OCI-LY1 (cell line): ENCODE measurements at regions not wholly inside any gene's neighbourhood (a gene's known extent, or its start where the extent isn't known, plus 50 kb on each side); places are given as distances from the start of the nearest gene placed in this dataset.

Experiments
- H2AFZ ChIP-seq: fragments of 200-600 bp; sonication (generic), shearing (Covaris generic); 2 replicates; pipeline ENCODE4 v1.6.0; 2014; ENCODE audit warnings: antibody characterized with exemption, mild to moderate bottlenecking, low read length
- H3F3A ChIP-seq: fragments of 200-600 bp; sonication (generic), shearing (Covaris generic); 2 replicates; pipeline ENCODE4 v1.6.0; 2014; ENCODE audit warnings: mild to moderate bottlenecking, antibody characterized with exemption, low read length, moderate library complexity; ENCODE audit not compliant: insufficient read depth
- H3K27ac ChIP-seq: fragments of 200-600 bp; sonication (generic); 2 replicates; pipeline ENCODE4 v1.5.1; 2014; ENCODE audit warnings: low read length, mixed run types, mild to moderate bottlenecking, low read depth; ENCODE audit not compliant: poor library complexity, severe bottlenecking
- H3K27me3 ChIP-seq: fragments of 200-600 bp; sonication (generic); 2 replicates; pipeline ENCODE4 v1.6.0; 2014; ENCODE audit warnings: antibody characterized with exemption, mild to moderate bottlenecking, low read length, moderate library complexity; ENCODE audit not compliant: insufficient read depth
- H3K36me3 ChIP-seq: fragments of 200-600 bp; sonication (generic); 2 replicates; pipeline ENCODE4 v1.6.1; 2014; ENCODE audit warnings: mild to moderate bottlenecking, antibody characterized with exemption, low read length, moderate library complexity, mixed read lengths; ENCODE audit not compliant: insufficient read depth
- H3K4me1 ChIP-seq: fragments of 200-600 bp; sonication (generic); 2 replicates; pipeline ENCODE4 v1.5.1; 2014; ENCODE audit warnings: mild to moderate bottlenecking, low read length, moderate library complexity; ENCODE audit not compliant: insufficient read depth, severe bottlenecking
- H3K4me2 ChIP-seq: fragments of 200-600 bp; sonication (generic), shearing (Covaris generic); 2 replicates; pipeline ENCODE4 v1.6.1; 2014; ENCODE audit warnings: low read length
- H3K4me3 ChIP-seq: fragments of 200-600 bp; sonication (generic); 2 replicates; pipeline ENCODE4 v1.5.1; 2014; ENCODE audit warnings: low read length, low read depth, mild to moderate bottlenecking, mixed read lengths; ENCODE audit not compliant: poor library complexity, severe bottlenecking
- H3K79me2 ChIP-seq: fragments of 200-600 bp; shearing (Covaris generic); 2 replicates; pipeline ENCODE4 v1.6.1; 2016; ENCODE audit warnings: mixed run types, low read length, mixed read lengths; ENCODE audit not compliant: insufficient read depth
- H3K9ac ChIP-seq: fragments of 200-600 bp; sonication (generic), shearing (Covaris generic); 2 replicates; pipeline ENCODE4 v1.6.1; 2014; ENCODE audit warnings: mild to moderate bottlenecking, low read length, mixed read lengths
- H3K9me2 ChIP-seq: fragments of 200-600 bp; sonication (generic), shearing (Covaris generic); 2 replicates; pipeline ENCODE4 v1.6.1; 2014; ENCODE audit warnings: low read depth, mild to moderate bottlenecking, low read length, mixed read lengths
- H3K9me3 ChIP-seq: fragments of 200-600 bp; shearing (Covaris generic); 2 replicates; pipeline ENCODE4 v1.6.1; 2014; ENCODE audit warnings: low read length, mixed read lengths
- H4K20me1 ChIP-seq: fragments of 200-600 bp; sonication (generic), shearing (Covaris generic); 2 replicates; pipeline ENCODE4 v1.6.0; 2016; ENCODE audit warnings: mild to moderate bottlenecking, low read length; ENCODE audit not compliant: insufficient read depth
- EZH2 ChIP-seq: fragments of 200-600 bp; sonication (generic), shearing (Covaris generic); IDR thresholded peaks from 2 replicates; pipeline ENCODE4 v1.8.0; 2017; ENCODE audit warnings: borderline replicate concordance, mixed run types, mild to moderate bottlenecking, antibody characterized with exemption, low read length, moderate library complexity, mixed read lengths
- TF ChIP-seq, protein P1 (sequence below): fragments of 200-600 bp; sonication (generic), shearing (Covaris generic); IDR thresholded peaks from 2 replicates; pipeline ENCODE4 v1.5.1; 2017; ENCODE audit warnings: mild to moderate bottlenecking, antibody characterized with exemption, low read length, moderate library complexity, mixed read lengths

DNA sequence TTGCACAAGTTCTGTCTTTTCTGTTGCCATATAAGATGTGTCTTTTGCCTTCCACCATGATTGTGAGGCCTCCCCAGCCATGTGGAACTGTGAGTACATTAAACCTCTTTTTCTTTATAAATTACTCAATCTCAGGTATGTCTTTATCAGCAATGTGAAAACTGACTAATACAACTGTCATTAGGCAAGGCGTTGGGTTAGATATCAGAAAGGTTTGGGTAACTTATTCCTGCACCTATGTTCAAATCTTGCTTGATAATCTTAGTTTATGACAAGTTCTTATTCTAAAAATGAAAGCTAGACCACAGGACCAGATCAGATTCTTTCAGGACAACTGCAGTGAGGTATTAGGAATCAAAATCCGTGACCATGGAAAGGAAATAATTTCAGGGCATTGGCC is 160.6 kb upstream of the BDNF start:
- Histone ChIP-seq H3K4me2 (no peak overlapping the region), H3K9ac (no peak overlapping the region), H3K27ac (no peak overlapping the region), H3K4me1 (no peaks in the 10 kb centered on the region), H2AFZ (no peak overlapping the region), H3F3A (no peaks in the 10 kb centered on the region), H4K20me1 (no peaks in the 10 kb centered on the region), H3K27me3 (0 out of 2 replicates have a peak, but pooled peaks cover 3% of the 10 kb centered on the region), H3K9me2 (no peaks in the 10 kb centered on the region), H3K36me3 (no peaks in the 10 kb centered on the region), H3K79me2 (no peaks in the 10 kb centered on the region), H3K9me3 (no peaks in the 10 kb centered on the region), H3K4me3 (no peak overlapping the region)
- no peak for TF ChIP-seq EZH2
- TF ChIP-seq, protein P1, sequence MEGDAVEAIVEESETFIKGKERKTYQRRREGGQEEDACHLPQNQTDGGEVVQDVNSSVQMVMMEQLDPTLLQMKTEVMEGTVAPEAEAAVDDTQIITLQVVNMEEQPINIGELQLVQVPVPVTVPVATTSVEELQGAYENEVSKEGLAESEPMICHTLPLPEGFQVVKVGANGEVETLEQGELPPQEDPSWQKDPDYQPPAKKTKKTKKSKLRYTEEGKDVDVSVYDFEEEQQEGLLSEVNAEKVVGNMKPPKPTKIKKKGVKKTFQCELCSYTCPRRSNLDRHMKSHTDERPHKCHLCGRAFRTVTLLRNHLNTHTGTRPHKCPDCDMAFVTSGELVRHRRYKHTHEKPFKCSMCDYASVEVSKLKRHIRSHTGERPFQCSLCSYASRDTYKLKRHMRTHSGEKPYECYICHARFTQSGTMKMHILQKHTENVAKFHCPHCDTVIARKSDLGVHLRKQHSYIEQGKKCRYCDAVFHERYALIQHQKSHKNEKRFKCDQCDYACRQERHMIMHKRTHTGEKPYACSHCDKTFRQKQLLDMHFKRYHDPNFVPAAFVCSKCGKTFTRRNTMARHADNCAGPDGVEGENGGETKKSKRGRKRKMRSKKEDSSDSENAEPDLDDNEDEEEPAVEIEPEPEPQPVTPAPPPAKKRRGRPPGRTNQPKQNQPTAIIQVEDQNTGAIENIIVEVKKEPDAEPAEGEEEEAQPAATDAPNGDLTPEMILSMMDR = no peak

DNA sequence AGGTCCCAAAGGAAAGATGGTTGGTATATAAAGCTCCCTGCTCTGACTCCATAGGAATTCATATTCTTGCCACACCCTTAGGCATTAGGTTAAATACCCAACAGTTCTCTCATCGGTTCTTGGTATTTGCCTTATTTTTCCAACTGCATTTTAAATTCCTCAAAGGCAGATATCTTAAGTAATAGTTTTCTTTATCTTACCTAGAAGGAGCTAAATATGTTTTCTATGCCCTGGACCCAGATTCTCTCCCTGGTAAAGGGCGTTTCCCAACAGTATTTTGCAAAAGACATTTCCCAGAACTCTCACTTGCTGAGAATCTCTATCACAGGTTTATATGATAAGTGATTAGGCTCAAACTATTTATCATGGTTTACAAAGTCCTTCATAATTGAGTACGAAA is 158.6 kb upstream of the BDNF start:
- Histone ChIP-seq H3K9ac (no peak overlapping the region), H2AFZ (no peak overlapping the region), H3K4me3 (no peak overlapping the region), H3K9me3 (no peaks in the 10 kb centered on the region), H3K9me2 (no peaks in the 10 kb centered on the region), H4K20me1 (no peaks in the 10 kb centered on the region), H3K79me2 (no peaks in the 10 kb centered on the region), H3K27me3 (0 out of 2 replicates have a peak, but pooled peaks cover 3% of the 10 kb centered on the region), H3K4me1 (no peaks in the 10 kb centered on the region), H3F3A (no peaks in the 10 kb centered on the region), H3K27ac (no peak overlapping the region), H3K36me3 (no peaks in the 10 kb centered on the region), H3K4me2 (no peak overlapping the region)
- TF ChIP-seq, protein P1 = no peak
- no peak for TF ChIP-seq EZH2

DNA sequence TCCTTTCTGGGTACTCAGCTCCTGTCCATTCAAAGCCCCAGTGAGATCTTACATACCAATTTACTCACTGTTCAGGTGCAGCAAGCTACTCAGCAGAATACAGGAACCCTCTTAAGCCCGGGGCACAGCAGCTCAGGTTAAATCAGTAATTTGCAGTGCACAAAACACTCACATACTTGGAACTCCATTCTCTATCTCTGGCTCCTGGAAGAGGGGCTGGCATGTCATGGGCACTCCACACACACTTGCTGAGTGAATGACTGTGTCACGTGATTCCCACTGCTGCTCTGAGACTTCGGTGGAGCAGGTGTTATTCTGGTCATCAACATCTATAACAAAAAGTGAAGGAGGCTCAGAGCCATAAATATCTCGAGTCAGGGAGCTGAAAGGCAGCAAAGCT is 157.3 kb upstream of the BDNF start:
- Histone ChIP-seq H3K79me2 (no peaks in the 10 kb centered on the region), H3K27me3 (no peaks in the 10 kb centered on the region), H3F3A (no peaks in the 10 kb centered on the region), H3K36me3 (no peaks in the 10 kb centered on the region), H3K4me3 (no peak overlapping the region), H4K20me1 (no peaks in the 10 kb centered on the region), H2AFZ (no peak overlapping the region), H3K4me2 (no peak overlapping the region), H3K9me2 (no peaks in the 10 kb centered on the region), H3K4me1 (no peaks in the 10 kb centered on the region), H3K9ac (no peak overlapping the region), H3K27ac (no peak overlapping the region), H3K9me3 (no peaks in the 10 kb centered on the region)
- TF ChIP-seq, protein P1 = no peak
- no peak for TF ChIP-seq EZH2
